Left lobe of liver (tissue), 2 donors: ENCODE measurements at regions not wholly inside any gene's neighbourhood (a gene's known extent, or its start where the extent isn't known, plus 50 kb on each side); places are given as distances from the start of the nearest gene placed in this dataset.
"Not testable (repeated sequence)": the region's sequence is repeated elsewhere in the genome, so short reads cannot be mapped to it uniquely, and the experiment has no call there.

Source experiments
- ATAC-seq: fragments of 200-7000 bp; cut with Tn5 transposase; one replicate; pipeline ENCODE4 v1.9.1; 2020; ENCODE audit warnings: mild to moderate bottlenecking, moderate library complexity
- DNase-seq: peaks from one replicate; pipeline ENCODE4 v3.0.0-alpha.2; 2020; ENCODE audit warnings: low spot score
- donor health status: DM: no; HTN: no; CAD: no; lungs with moderate emphysema.
- donor health status: DM: no; HTN: yes; CAD: no.

- ATAC-seq = no peak
- no peak for DNase-seq
These were observed 462.2 kb upstream of the CFAP20DC start for GRCh38 chr3:59512066-59512465.

GRCh38 chr3:59510576-59510975 is 460.8 kb upstream of the CFAP20DC start:
- ATAC-seq = no peak
- no peak for DNase-seq

GRCh38 chr3:59508273-59508672 is 458.4 kb upstream of the CFAP20DC start:
- DNase-seq (no peak), ATAC-seq (no peak)

GRCh38 chr3:59506191-59506590 is 456.4 kb upstream of the CFAP20DC start:
- DNase-seq (no peak), ATAC-seq (no peak)

- no peak for ATAC-seq
- no peak for DNase-seq
These were observed 453.6 kb upstream of the CFAP20DC start for GRCh38 chr3:59503441-59503840.

- DNase-seq (no peak), ATAC-seq (no peak)
These were observed 453.0 kb upstream of the CFAP20DC start for GRCh38 chr3:59502806-59503205.

GRCh38 chr3:59499954-59500353 is 450.1 kb upstream of the CFAP20DC start:
- ATAC-seq (no peak), DNase-seq (no peak)

GRCh38 chr3:59499000-59499399 is 449.2 kb upstream of the CFAP20DC start:
- ATAC-seq (no peak), DNase-seq (no peak)

- DNase-seq (no peak), ATAC-seq (no peak)
These were observed 446.4 kb upstream of the CFAP20DC start for GRCh38 chr3:59496250-59496649.

GRCh38 chr3:59494969-59495368 is 445.1 kb upstream of the CFAP20DC start:
- DNase-seq, ATAC-seq: not testable (repeated sequence)

GRCh38 chr3:59486520-59486919 is 436.7 kb upstream of the CFAP20DC start:
- DNase-seq (no peak), ATAC-seq (no peak)

GRCh38 chr3:59483191-59483590 is 433.4 kb upstream of the CFAP20DC start:
- DNase-seq (no peak), ATAC-seq (no peak)

- DNase-seq (no peak), ATAC-seq (no peak)
These were observed 432.9 kb upstream of the CFAP20DC start for GRCh38 chr3:59482684-59483083.

GRCh38 chr3:59481776-59482400 is 432.1 kb upstream of the CFAP20DC start:
- no peak for ATAC-seq
- no peak for DNase-seq

GRCh38 chr3:59480486-59480995 is 430.7 kb upstream of the CFAP20DC start:
- DNase-seq (no peak), ATAC-seq (no peak)

GRCh38 chr3:59473636-59474035 is 423.8 kb upstream of the CFAP20DC start:
- DNase-seq (no peak), ATAC-seq (no peak)

GRCh38 chr3:59472541-59472940 is 422.7 kb upstream of the CFAP20DC start:
- DNase-seq = no peak
- no peak for ATAC-seq

GRCh38 chr3:59469948-59470723 is 420.3 kb upstream of the CFAP20DC start:
- DNase-seq = no peak
- no peak for ATAC-seq

- ATAC-seq (no peak), DNase-seq (no peak)
These were observed 417.7 kb upstream of the CFAP20DC start for GRCh38 chr3:59467476-59467875.

GRCh38 chr3:59464187-59464586 is 414.4 kb upstream of the CFAP20DC start:
- ATAC-seq = no peak
- no peak for DNase-seq

- ATAC-seq = no peak
- no peak for DNase-seq
These were observed 413.4 kb upstream of the CFAP20DC start for GRCh38 chr3:59463253-59463652.

- DNase-seq (no peak), ATAC-seq (no peak)
These were observed 410.2 kb upstream of the CFAP20DC start for GRCh38 chr3:59460068-59460467.
